Dermis microvascular lymphatic vessel endothelial cell (primary cell): ENCODE measurements at regions not wholly inside any gene's neighbourhood (a gene's known extent, or its start where the extent isn't known, plus 50 kb on each side); places are given as distances from the start of the nearest gene placed in this dataset.

Experiments
- DNase-seq, 2 donors: peaks; one replicate each; pipeline versions ENCODE4 v3.0.0 to v3.0.0-alpha.2; 2010; ENCODE audit warnings: low read depth in 2 of 2

DNA sequence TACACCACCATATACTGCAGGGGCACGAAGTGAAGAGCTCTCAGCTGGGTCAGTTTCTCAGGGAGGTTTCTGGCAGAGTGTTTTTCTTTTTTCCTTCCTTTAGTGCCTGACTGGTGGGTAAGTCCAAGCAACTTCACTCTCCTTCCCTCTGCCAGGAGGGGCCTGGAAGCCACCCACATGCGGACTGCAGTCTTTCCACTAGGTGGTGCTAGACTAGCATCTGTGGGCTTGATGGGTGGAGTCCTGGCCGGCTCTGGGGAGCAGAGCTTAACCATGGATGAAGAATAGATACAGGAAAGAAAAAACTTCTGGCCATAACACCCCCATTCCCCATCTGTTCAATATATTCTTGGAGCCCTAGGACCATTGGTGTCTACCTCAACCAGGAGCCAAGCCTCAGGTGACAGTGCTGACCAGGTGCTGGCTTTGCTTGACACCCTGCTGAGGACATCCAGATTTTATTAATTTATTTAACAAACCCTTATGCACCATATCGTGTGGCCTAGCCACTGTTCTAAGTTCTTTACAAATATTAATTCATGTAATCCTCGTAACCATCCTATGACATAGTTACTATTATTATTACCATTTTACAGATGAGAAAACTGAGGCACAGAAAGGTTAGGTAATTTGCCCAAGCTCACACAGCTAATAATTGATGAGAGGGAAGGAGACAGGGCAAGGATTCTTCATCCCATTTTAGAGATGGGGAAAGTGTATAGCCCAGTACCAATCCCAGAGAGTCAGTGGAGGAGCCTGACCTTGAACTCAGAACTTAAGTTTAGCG lies 126.7 kb upstream of the CSF3R start:
- peak; percentile 9 to 54 for DNase-seq

DNA sequence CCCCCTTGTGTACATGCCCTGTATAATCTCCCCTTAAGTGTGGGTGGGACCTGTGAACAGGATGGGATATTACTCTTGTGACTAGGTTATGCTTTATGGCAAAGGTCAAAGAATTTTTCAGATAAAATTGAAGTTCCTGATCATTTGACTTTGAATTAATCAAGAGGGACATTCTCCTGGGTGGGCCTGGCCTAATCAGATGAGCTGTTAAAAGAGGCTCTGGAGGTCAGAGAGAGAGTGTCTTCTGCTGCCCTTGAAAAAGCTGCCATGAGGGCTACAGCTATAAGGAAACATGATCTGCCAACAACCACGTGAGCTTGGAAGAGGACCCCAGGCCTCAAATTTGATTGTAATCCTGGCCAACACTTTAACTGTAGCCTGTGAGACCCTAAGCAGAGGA lies 125.6 kb upstream of the CSF3R start:
- DNase-seq: no peak

DNA sequence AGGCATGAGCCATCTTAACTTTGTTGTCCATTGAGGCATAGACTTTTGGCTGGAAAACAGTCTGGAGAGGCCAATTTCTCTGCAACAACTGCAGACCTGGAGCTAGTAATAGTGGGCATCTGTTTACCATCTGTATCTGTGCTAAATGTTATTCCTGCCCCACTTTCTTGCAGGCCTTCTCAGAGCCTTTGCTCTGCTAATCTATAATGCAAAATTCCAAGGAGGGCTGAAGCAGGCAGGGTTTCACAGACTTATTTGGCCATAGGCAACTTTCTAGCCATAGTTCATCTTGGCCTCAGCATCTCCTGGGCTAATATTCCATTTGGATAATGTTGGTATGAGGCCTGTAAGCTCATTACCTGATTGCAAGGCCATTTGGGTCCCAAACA lies 124.5 kb upstream of the CSF3R start:
- no peak for DNase-seq

DNA sequence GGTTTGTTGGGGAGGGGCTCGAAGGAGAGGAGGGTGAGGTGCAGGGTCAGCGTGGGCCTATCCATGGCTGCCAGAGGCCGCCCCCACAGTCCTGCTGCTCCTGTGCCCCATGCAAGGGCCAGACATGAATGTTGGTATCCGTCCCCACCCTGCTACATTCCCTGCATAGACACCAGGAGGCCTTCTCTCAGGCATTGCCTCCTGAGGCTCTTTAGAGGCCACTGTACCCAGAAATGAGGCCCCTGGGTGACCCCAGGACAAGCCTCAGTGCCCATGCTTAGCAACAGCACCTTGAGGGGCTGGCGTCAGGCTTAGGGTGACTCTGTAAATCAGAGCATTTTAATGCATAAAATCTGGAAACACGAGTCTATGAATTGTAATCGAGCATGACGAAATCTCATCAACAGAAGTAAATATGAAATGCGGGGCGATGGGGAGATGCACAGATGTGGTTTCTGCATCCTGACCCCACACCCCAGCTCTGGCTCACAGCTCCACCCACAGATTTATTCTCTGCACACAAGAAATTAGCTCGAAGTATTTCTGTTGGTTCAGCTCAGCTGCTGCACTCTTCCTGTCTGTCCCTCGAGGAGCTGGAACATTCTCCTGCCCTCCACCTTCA lies 124.0 kb upstream of the CSF3R start:
- DNase-seq: no peak

DNA sequence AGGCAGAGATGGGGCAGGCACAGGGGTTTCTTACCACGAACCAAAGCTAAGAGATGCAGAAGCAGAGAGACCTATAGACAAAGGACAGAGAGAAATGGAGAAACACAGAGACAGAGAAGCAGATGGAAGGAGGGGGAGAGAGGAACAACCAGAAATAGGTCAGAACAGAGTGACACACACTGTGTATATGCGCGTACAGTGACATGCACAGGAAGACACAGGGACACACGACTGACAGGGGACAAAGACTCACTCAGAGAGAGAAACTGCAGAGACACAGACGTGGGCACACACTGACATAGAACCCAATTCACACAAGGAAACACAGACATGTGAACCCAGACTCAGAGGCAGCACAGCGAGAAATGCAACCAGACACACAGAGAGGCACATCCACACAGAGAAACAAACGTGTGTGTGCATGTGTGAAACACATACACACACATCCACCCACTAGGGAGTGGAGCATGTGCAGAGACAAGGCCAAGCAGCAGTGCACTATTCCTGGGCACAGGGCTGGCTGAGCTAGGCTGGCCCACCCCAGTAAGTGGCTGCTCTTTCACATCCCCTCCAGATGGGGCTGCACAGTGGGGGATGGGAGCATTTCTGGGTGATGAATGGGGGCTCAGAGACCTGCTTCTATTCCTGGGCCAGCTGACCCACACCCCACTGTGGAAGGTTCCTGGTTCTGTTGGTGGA lies 123.4 kb upstream of the CSF3R start:
- no peak for DNase-seq

DNA sequence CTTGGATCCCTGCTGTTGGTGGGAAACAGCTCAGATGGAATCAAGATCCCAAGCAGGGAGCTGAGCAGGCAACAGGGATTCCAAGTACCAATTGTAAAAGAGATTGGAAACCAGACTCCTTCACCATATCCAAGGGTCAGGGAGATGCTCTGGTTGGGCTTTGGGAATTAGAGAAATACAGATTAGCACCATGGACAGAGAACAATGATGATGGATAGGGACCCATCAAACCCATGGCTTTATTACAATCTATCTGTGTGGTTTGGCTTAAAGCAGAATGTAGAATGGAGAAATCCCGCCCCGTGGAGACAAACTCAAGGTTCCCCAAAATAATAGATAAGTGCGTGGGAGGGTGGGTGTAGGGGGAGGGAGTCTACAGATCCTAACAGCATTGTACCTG lies 120.7 kb upstream of the CSF3R start:
- DNase-seq: no peak

DNA sequence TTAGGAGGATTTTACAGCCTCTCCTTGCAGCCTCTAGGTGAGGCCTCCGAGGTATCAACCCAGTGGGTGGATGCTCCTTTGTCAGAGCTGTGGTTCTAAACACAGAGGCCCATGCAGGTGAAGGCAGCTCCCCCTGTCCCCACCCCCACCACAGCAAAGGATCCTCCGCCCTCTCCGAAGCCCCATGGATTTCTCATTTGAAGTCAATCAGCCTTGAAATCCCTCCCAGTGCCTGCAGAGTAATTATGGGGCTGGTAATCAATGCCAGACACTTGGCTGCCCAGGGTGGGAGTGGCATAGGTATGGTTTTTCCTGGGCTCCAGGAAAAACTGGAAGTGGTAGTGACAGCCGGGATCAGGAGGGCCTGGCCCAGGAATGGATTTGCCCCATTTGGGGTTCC lies 119.5 kb upstream of the CSF3R start:
- DNase-seq: no peak

DNA sequence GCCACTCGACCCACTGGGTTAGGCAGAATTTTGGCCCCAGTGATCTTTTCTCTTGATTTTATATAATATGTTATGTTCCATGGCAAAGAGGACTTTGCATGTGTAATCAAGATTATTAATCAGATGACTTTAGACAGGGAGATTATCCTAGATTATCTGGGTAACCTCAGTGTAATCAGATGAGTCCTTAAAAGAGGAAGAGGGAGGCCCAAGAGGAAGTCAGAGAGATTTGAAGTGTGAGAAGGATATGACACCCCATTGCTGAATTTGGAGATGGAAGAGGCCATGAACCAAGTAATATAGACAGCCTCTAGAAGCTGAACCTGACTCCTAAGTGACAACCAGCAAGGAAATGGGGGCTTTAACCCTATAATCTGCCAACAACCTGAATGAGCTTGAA lies 117.1 kb upstream of the CSF3R start:
- no peak for DNase-seq

DNA sequence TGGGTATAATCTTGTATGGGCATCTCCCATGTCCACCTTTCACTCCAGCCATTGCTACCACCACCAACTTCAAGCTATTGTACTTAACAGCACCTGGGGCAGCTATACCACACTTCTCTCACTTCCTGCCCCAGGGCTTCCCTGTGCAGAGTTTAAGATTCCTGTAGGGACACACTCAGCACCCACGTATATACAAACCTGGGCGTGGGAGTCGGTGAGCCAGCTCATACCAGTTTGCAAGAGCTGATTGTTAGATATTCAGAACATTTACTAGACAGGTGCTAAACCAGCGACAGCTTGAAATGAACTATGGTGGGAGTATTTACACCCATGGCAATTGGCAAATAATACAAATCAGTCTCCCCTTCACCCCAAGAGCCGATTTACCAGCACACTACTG lies 114.8 kb upstream of the CSF3R start:
- no peak for DNase-seq

DNA sequence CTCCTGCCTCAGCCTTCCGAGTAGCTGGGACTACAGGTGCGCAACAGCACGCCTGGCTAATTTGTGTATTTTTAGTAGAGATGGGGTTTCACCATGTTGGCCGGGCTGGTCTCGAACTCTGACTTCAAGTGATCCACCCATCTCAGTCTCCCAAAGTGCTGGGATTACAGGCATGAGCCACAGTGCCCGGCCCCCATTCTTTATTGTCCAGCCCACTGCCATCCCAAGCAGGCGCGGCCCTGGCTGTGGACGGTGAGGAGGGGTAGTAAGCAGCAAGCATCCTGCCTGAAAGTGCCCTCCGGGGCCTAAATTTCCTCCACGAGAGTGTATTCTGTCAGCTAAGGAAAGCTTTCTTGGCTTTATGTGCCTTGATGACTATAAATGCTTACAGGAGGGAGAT lies 113.2 kb upstream of the CSF3R start:
- no peak for DNase-seq

DNA sequence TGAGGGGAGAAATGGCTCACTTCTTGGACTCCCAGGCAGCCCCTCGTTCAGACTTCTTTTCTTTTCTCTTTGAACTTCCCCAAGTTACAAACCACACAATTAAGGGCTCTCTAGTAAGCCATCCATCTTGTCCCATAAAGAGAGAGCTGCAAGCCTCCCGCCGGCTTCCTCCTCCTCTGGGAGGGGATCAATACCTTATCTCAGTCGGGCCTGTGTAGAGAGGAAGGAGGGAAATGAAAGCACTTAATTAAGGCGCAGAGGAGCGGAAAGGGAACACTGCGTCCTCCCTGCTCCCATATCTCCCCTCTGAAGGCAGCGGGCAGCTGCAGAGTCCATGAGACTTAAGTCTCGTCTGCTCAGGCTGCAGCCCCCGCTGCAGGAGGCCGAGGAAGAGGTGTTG lies 112.6 kb upstream of the CSF3R start:
- no peak for DNase-seq

DNA sequence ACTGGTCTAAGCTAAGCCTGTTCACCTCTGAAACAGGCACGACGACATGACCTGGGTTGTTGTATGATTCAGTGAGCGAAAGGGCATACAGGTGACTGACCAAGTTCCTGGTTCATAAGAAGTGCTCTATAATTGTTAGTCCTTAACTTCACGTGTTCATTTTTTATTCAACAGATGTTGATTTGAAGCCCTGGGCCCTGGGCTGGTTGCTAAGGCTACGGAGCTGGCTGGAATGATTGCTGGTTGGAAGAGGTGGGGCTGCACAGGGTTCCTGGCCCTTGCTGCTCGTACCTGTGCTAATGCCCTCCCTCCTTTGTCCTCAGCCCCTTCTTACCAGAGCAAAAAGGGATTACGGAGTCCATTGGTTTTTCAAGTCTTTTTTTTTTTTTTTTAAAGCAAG lies 111.3 kb upstream of the CSF3R start:
- no peak for DNase-seq

DNA sequence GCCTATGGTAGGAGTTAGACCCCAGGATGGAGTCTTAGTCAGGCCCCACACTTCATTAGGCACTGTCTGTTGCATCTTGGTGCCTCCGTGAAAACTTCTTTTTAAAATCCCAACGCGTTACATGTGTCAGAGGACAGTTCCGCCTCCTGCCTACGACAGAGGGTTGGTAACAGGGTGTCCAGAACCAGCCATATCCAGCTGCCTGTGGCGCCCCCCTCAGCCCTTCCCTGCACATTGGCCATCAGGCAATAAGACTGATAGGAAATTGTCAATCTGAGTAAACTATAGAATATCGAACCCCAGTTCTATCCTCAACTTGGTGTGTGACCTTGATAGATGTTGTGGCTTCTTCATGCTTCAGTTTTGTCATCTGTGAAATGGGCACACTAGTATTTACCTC lies 108.6 kb upstream of the CSF3R start:
- DNase-seq: no peak

DNA sequence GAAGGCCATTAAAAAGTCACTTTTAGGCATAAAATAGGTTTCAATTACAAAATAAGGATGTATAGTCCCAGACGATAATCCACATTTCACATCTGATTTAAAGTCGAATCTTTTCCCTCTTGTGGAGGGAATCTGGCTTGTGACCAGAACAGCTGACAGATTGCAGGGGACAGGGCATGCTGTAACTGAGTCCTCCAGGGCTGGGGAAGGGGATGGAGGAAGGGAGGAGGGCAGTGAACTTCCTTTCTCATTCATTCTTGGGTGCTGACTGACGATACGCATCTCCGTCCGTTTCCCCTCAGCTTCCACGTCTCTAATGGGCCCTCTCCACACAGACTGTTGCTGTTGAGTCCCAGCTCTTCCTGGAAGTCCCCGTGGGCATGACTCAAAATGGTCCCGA lies 108.1 kb upstream of the CSF3R start:
- DNase-seq: no peak

DNA sequence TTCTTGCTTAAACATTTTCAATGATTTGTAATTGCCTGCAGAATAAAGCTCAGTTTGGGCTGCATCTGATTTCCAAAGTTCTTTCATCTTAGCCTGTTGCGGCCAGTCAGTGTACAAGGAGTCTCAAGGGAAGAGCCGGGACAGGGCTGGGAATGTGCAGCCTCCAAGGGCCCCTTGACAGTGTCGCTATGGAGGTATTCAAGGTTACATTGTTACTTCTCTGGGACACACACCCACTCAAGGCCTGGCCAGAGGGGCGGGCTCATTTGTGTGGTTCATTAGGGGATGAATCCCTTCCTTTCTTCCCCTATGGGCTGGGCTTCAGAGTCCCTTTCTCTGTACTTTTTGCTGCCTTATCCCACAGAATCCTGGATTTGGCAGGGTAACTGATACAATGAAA lies 107.6 kb upstream of the CSF3R start:
- DNase-seq: no peak

DNA sequence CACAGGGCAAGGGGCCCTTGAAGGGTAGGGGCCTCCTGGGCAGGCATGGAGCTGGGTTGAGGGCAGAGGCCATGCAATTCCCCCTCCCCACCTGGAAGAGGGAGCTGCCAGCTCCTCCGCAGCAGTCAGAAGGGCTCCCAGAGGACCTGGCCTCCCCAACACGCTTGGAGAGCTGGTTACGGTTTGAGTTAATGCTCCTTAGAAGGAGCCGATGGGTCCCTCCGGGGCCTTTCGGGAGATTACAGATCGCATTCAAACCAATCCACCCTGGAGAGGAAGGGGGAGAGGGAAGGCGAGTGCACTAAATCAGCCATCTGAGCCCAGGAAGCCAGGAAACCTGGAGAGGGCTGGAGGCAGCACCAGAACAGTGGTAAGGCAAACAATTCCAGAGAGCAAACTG lies 106.3 kb upstream of the CSF3R start:
- no peak for DNase-seq

DNA sequence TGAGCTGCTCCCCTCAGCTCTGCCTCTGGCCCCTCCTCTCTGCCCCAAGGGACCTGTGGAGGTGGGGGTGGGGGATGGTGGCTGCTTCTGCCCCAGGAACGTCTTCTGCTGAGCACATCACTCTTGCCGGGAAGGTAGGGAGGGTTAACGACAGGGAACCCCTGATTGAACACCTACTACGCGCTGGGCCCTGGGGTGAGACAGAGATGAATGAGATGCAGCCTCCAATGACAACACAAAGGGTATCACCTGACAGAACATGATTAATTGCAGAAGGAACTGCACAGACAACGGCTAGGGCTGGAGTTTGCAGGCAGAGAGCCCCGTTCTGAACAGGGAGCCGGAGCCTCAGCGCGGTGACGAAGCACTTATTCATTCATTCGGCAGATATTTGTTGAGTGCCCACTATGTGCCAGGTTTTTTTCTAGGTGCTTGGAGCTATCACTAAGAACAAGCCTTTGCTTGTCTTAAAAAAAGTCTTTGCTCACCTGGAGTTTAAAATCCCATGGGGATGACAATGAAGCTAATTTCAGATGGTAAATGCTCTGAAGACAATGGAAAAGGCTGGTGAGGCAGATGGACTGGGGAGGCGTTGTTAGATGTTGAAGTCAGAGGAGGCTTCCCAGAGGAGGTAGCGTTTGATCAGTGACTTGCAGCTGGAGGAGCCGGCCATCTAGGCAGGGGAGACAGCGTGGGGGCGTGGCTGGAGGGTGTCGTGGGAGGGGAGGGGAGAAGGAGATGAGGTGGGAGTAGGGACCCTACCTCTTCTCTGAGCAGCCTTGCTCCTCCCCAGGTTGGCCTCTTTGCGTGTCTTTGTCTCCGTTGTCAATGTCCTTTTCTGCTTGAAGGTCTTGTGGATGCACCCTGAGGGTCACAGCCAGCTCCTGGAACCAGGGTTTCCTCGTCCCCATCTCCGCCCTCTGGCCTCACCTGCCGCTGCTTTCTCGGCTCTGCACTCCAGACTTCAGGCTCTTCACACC lies 103.1 kb upstream of the CSF3R start:
- DNase-seq: no peak

DNA sequence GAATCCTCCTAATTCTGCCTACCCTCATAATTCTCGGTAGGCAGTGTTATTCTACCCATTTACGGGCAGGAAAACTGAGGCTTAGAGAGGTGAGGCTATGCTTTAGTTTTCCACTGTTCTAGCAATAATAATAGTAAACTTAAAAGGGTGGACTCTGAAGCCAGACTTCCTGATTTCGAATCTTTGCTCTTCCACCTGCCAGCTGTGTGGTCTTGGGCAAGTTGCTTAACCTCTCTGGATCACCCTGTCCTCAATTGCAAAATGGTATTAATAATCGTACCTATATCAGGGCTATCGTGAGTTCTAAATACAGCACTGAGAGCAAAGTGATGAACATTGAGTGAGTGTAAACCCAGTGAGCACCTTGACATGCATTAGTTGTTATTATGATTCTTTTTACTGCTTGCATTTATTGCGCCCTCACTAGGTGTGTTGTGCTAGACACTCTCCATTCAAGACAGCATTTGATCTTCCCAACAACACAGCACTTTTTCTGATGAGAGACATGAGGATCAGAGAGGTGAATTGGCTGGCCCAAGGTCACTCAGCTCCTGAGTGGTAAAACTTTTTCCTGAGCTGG lies 102.3 kb upstream of the CSF3R start:
- DNase-seq: no peak

DNA sequence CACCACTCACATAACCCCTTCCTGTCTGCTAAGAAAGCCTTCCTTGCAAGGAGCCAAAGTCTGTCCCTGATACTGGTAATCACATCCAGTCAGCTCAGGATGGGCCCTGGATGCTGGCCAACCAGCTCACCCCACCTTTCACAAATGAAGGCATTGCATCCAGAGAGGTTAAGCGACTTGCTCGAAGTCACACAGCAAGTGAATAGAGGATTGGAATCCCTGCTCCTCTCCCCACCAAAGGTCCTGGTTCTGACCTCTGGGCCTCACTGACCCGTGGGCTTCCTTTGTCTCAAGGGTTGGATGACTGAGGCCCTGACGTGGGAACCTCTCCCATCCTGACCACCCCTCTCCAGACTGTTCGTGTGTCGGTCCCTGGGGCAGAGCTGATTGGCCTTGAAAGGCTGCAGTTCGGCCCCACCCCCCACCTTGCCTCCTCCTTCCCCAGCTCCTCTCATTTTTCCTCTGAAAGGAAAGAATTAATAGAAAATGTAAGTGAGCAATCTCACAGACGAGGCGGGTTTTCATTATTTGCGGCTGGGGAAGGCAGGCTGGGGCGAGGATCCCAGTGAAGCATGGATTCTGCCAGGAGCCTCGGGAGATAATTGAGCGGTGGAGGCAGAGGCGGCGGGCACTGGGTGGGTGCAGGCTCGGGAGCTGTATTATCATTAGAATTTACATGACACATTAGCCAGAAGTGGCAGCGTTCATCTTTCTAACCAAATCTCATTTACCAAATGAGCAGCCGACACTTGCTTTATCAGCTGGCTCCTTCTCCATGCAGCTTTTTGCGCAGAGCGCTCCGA lies 101.5 kb upstream of the CSF3R start:
- DNase-seq: no peak

DNA sequence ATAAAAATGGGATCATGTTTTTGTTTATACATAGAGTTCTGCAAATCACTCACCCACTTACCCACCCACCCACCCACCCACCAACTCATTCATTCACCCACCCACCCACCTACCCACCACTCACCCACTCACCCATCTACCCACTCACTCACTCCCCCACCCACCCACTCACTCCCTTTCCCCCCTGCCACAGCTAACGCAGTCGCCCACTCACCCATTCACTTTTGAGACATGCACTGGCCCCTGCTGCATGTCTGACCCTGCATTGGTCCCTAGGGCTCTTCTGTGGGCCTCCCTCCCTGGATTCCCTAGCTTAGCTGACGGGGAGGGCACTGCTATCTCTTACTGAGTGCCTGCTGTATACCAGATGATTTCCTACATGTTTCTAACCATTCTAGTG lies 100.4 kb upstream of the CSF3R start:
- DNase-seq: no peak
